GM23248 (cell line): ENCODE measurements at regions not wholly inside any gene's neighbourhood (a gene's known extent, or its start where the extent isn't known, plus 50 kb on each side); places are given as distances from the start of the nearest gene placed in this dataset.
A peak's percentile ranks its signal among the peaks of the same experiment; 100 is the strongest.

Source experiments
- DNase-seq: peaks from one replicate; pipeline ENCODE4 v3.0.0-alpha.2; 2015
- H2AFZ ChIP-seq: fragments of 200-600 bp; sonication (generic); 2 replicates; pipeline ENCODE4 v1.6.1; 2016; ENCODE audit warnings: antibody characterized with exemption
- H3F3A ChIP-seq: fragments of 200-600 bp; sonication (generic); 2 replicates; pipeline ENCODE4 v1.6.1; 2016; ENCODE audit warnings: mild to moderate bottlenecking, antibody characterized with exemption, mixed run types; ENCODE audit not compliant: insufficient read depth
- H3K27ac ChIP-seq: fragments of 200-600 bp; sonication (generic); 2 replicates; pipeline ENCODE4 v1.5.1; 2016; ENCODE audit warnings: mild to moderate bottlenecking
- H3K27me3 ChIP-seq: fragments of 200-600 bp; sonication (generic); replicated peaks from 2 replicates; pipeline ENCODE4 v1.6.1; 2016; ENCODE audit warnings: mild to moderate bottlenecking; ENCODE audit not compliant: insufficient read depth
- H3K36me3 ChIP-seq: fragments of 200-600 bp; sonication (generic); 2 replicates; pipeline ENCODE4 v1.6.1; 2016; ENCODE audit warnings: low read depth, mild to moderate bottlenecking
- H3K4me1 ChIP-seq: fragments of 200-600 bp; sonication (generic); 2 replicates; pipeline ENCODE4 v1.6.1; 2016; ENCODE audit warnings: mild to moderate bottlenecking; ENCODE audit not compliant: insufficient read depth
- H3K4me2 ChIP-seq: fragments of 200-600 bp; sonication (generic); one replicate; pipeline ENCODE4 v1.6.1; 2016; ENCODE audit warnings: mild to moderate bottlenecking; ENCODE audit not compliant: unreplicated experiment
- H3K4me3 ChIP-seq: fragments of 200-600 bp; sonication (generic); 2 replicates; pipeline ENCODE4 v1.5.1; 2016; ENCODE audit warnings: mild to moderate bottlenecking
- H3K79me2 ChIP-seq: fragments of 200-600 bp; sonication (generic); 2 replicates; pipeline ENCODE4 v1.6.1; 2016; ENCODE audit warnings: mild to moderate bottlenecking; ENCODE audit not compliant: insufficient read depth
- H3K9ac ChIP-seq: fragments of 200-600 bp; sonication (generic); 2 replicates; pipeline ENCODE4 v1.6.1; 2016; ENCODE audit warnings: mild to moderate bottlenecking
- H3K9me2 ChIP-seq: fragments of 200-600 bp; sonication (generic); 2 replicates; pipeline ENCODE4 v1.6.1; 2016; ENCODE audit warnings: mixed run types, mild to moderate bottlenecking, moderate library complexity; ENCODE audit not compliant: insufficient read depth
- H3K9me3 ChIP-seq: fragments of 200-600 bp; sonication (generic); one replicate; pipeline ENCODE4 v1.6.1; 2017; ENCODE audit warnings: low read depth
- H4K20me1 ChIP-seq: fragments of 200-600 bp; sonication (generic); 2 replicates; pipeline ENCODE4 v1.6.0; 2016; ENCODE audit not compliant: insufficient read depth
- EZH2 ChIP-seq: fragments of 200-600 bp; sonication (generic); IDR thresholded peaks from 2 replicates; pipeline ENCODE4 v1.6.1; 2018; ENCODE audit warnings: antibody characterized with exemption, mild to moderate bottlenecking; ENCODE audit not compliant: insufficient read depth, poor library complexity, severe bottlenecking
- EZH2phosphoT487 ChIP-seq: fragments of 200-600 bp; sonication (generic); IDR thresholded peaks from 2 replicates; pipeline ENCODE4 v1.6.1; 2018; ENCODE audit warnings: antibody characterized with exemption, moderate library complexity, mild to moderate bottlenecking, low read depth; ENCODE audit not compliant: insufficient read depth
- WGBS, 2 experiments: methylation state at CpG; one replicate each; pipeline ENCODE4 v1.1.6; 2015 to 2017; ENCODE audit warnings: low lambda C conversion rate in 2 of 2, low coverage in 1 of 2; ENCODE audit errors: missing lambda C conversion rate in 2 of 2; 5-methylcytosine and 5-hydroxymethylcytosine counted together
- in situ Hi-C: fragments of 300-500 bp; cut with MboI; formaldehyde crosslinking; loops from 2 replicates; pipeline ENCODE4 v1.15.0; 2020

GRCh38 chr10:59582058-59582457 lies 127.6 kb downstream of the SLC16A9 start:
- Histone ChIP-seq H3K36me3 (no peaks in the 10 kb centered on the region), H3K27me3 (no peaks in the 10 kb centered on the region), H3K79me2 (no peaks in the 10 kb centered on the region), H4K20me1 (no peaks in the 10 kb centered on the region), H3K4me2 (no peak overlapping the region), H3F3A (no peaks in the 10 kb centered on the region), H3K9me3 (no peaks in the 10 kb centered on the region), H3K27ac (no peak overlapping the region), H3K4me1 (no peaks in the 10 kb centered on the region), H3K9ac (no peak overlapping the region), H3K9me2 (no peaks in the 10 kb centered on the region), H2AFZ (no peak overlapping the region), H3K4me3 (no peak overlapping the region)
- DNase-seq = no peak
- TF ChIP-seq EZH2phosphoT487 = no peak
- no peak for TF ChIP-seq EZH2
- in situ Hi-C loops = loop anchor here (25.0 kb wide), 1 partner anchor 795 kb away; no protein-coding TSS in a partner anchor
- 51 to 59% methylated on average over 3 of the region's 3 CpGs for WGBS, 2 experiments

GRCh38 chr10:59580026-59580863 lies 129.4 kb downstream of the SLC16A9 start:
- Histone ChIP-seq H3K79me2 (no peaks in the 10 kb centered on the region), H2AFZ (no peak overlapping the region), H3K36me3 (no peaks in the 10 kb centered on the region), H3K9me3 (no peaks in the 10 kb centered on the region), H3K9ac (no peak overlapping the region), H3K27me3 (no peaks in the 10 kb centered on the region), H3K4me3 (no peak overlapping the region), H3K4me1 (no peaks in the 10 kb centered on the region), H3K27ac (no peak overlapping the region), H3K4me2 (no peak overlapping the region), H3F3A (no peaks in the 10 kb centered on the region), H3K9me2 (no peaks in the 10 kb centered on the region), H4K20me1 (no peaks in the 10 kb centered on the region)
- in situ Hi-C loops = loop anchor here (25.0 kb wide), 1 partner anchor 793 kb away; no protein-coding TSS in a partner anchor
- DNase-seq = peak; percentile 58
- WGBS, 2 experiments = 13 to 17% methylated on average over 3 of the region's 3 CpGs
- no peak for TF ChIP-seq EZH2phosphoT487

DNA sequence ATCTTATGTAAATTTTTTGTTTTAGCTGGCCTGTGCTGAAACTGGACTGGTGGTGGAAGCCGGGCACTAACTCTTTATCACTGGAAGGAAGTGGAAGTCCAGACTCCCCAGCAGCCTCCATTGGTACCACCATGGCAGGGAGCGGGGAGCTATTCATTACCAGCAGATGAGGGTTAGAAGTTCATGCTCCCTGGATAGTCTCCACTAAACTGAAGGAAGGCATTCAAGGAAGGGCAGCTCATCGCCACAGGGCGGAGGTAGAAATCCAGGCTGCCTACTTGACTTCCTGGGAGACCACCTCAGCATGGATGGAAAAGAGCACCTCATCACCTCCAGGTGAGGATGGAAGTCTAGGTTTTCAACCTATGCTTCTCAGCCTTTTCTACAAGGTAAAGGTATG lies 130.9 kb downstream of the SLC16A9 start:
- Histone ChIP-seq H3F3A (no peaks in the 10 kb centered on the region), H3K9me2 (no peaks in the 10 kb centered on the region), H2AFZ (no peak overlapping the region), H3K4me2 (no peak overlapping the region), H3K27ac (no peak overlapping the region), H3K36me3 (no peaks in the 10 kb centered on the region), H3K27me3 (no peaks in the 10 kb centered on the region), H3K9me3 (no peaks in the 10 kb centered on the region), H3K4me1 (no peaks in the 10 kb centered on the region), H4K20me1 (no peaks in the 10 kb centered on the region), H3K79me2 (no peaks in the 10 kb centered on the region), H3K4me3 (no peak overlapping the region), H3K9ac (no peak overlapping the region)
- in situ Hi-C loops = loop anchor here (25.0 kb wide), 1 partner anchor 791 kb away; no protein-coding TSS in a partner anchor
- TF ChIP-seq EZH2phosphoT487 = no peak
- TF ChIP-seq EZH2 = no peak
- DNase-seq = no peak
- 90 to 93% methylated on average over 4 of the region's 4 CpGs for WGBS, 2 experiments

GRCh38 chr10:59577984-59578383 lies 131.7 kb downstream of the SLC16A9 start:
- no peak overlapping the region for H3K27ac ChIP-seq
- H3K9me3 ChIP-seq = no peaks in the 10 kb centered on the region
- no peaks in the 10 kb centered on the region for H3K4me1 ChIP-seq
- H3F3A ChIP-seq = no peaks in the 10 kb centered on the region
- no peak overlapping the region for H3K4me2 ChIP-seq
- no peak overlapping the region for H3K9ac ChIP-seq
- no peak overlapping the region for H2AFZ ChIP-seq
- WGBS, 2 experiments = 66 to 69% methylated on average over 2 of the region's 2 CpGs
- no peak overlapping the region for H3K4me3 ChIP-seq
- in situ Hi-C loops = loop anchor here (25.0 kb wide), 1 partner anchor 791 kb away; no protein-coding TSS in a partner anchor
- H3K36me3 ChIP-seq = no peaks in the 10 kb centered on the region
- H3K9me2 ChIP-seq = no peaks in the 10 kb centered on the region
- H3K27me3 ChIP-seq = no peaks in the 10 kb centered on the region
- H3K79me2 ChIP-seq = no peaks in the 10 kb centered on the region
- H4K20me1 ChIP-seq = no peaks in the 10 kb centered on the region
- TF ChIP-seq EZH2 = no peak
- no peak for TF ChIP-seq EZH2phosphoT487
- DNase-seq = no peak
